ENCODE measurements at regions not wholly inside any gene's neighbourhood (a gene's known extent, or its start where the extent isn't known, plus 50 kb on each side); places are given as distances from the start of the nearest gene placed in this dataset.

- TF ChIP-seq CTCF (IDR thresholded peaks at IDR 0.05) (no peak), ZFX (IDR thresholded peaks at IDR 0.05; ENCODE audit: borderline replicate concordance) (no peak)
- H3K27ac ChIP-seq, result no peak overlapping the region
Observed at GRCh38 chr6:63403725-63404124, 83.9 kb upstream of the LGSN start.

- TF ChIP-seq ZFX (IDR thresholded peaks at IDR 0.05; ENCODE audit: borderline replicate concordance), result no peak
- TF ChIP-seq CTCF (IDR thresholded peaks at IDR 0.05), result no peak
- no peak overlapping the region for H3K27ac ChIP-seq
Observed at GRCh38 chr6:63410435-63411426, 90.9 kb upstream of the LGSN start.

- TF ChIP-seq CTCF (IDR thresholded peaks at IDR 0.05), result no peak
- no peak for TF ChIP-seq ZFX (IDR thresholded peaks at IDR 0.05; ENCODE audit: borderline replicate concordance)
- no peak overlapping the region for H3K27ac ChIP-seq
Observed at GRCh38 chr6:63415286-63415685, 95.5 kb upstream of the LGSN start.

GRCh38 chr6:63418741-63419140 lies 99.0 kb upstream of the LGSN start:
- TF ChIP-seq ZFX (IDR thresholded peaks at IDR 0.05; ENCODE audit: borderline replicate concordance) (no peak), CTCF (IDR thresholded peaks at IDR 0.05) (no peak)
- H3K27ac ChIP-seq, result no peak overlapping the region

- TF ChIP-seq CTCF (IDR thresholded peaks at IDR 0.05), result no peak
- TF ChIP-seq ZFX (IDR thresholded peaks at IDR 0.05; ENCODE audit: borderline replicate concordance), result no peak
- no peak overlapping the region for H3K27ac ChIP-seq
Observed at GRCh38 chr6:63424636-63425035, 104.9 kb upstream of the LGSN start.

- no peak overlapping the region for H3K27ac ChIP-seq
- no peak for TF ChIP-seq CTCF (IDR thresholded peaks at IDR 0.05)
- no peak for TF ChIP-seq ZFX (IDR thresholded peaks at IDR 0.05; ENCODE audit: borderline replicate concordance)
Observed at GRCh38 chr6:63425493-63425892, 105.7 kb upstream of the LGSN start.

GRCh38 chr6:63426844-63427243 lies 107.1 kb upstream of the LGSN start:
- H3K27ac ChIP-seq, result no peak overlapping the region
- TF ChIP-seq ZFX (IDR thresholded peaks at IDR 0.05; ENCODE audit: borderline replicate concordance), result no peak
- no peak for TF ChIP-seq CTCF (IDR thresholded peaks at IDR 0.05)
